GM21786 (cell line): ENCODE measurements at regions not wholly inside any gene's neighbourhood (a gene's known extent, or its start where the extent isn't known, plus 50 kb on each side); places are given as distances from the start of the nearest gene placed in this dataset.
"Not testable (repeated sequence)": the region's sequence is repeated elsewhere in the genome, so short reads cannot be mapped to it uniquely, and the experiment has no call there.

ENCODE experiments used
- ATAC-seq: cut with Tn5 transposase; IDR thresholded peaks from one replicate; pipeline ENCODE4 v1.9.1; 2021; ENCODE audit not compliant: unreplicated experiment

- ATAC-seq, result no peak
Measured at GRCh38 chr10:18866852-18867251, 181.7 kb upstream of the MALRD1 start.

GRCh38 chr10:18868919-18869318 lies 179.7 kb upstream of the MALRD1 start:
- ATAC-seq, result no peak

- ATAC-seq, result no peak
Measured at GRCh38 chr10:18875477-18875876, 173.1 kb upstream of the MALRD1 start.

GRCh38 chr10:18879284-18879683 lies 169.3 kb upstream of the MALRD1 start:
- ATAC-seq, result no peak

- no peak for ATAC-seq
Measured at GRCh38 chr10:18880530-18880929, 168.1 kb upstream of the MALRD1 start.

GRCh38 chr10:18886102-18886501 lies 162.5 kb upstream of the MALRD1 start:
- no peak for ATAC-seq

- no peak for ATAC-seq
Measured at GRCh38 chr10:18906636-18907035, 142.0 kb upstream of the MALRD1 start.

- not testable (repeated sequence) for ATAC-seq
Measured at GRCh38 chr10:18917431-18917830, 131.2 kb upstream of the MALRD1 start.

GRCh38 chr10:18918532-18918931 lies 130.1 kb upstream of the MALRD1 start:
- no peak for ATAC-seq

GRCh38 chr10:18949391-18949790 lies 99.2 kb upstream of the MALRD1 start:
- ATAC-seq, result no peak

GRCh38 chr10:18951072-18951823 lies 97.4 kb upstream of the MALRD1 start:
- ATAC-seq, result not testable (repeated sequence)

- no peak for ATAC-seq
Measured at GRCh38 chr10:18955061-18955460, 93.5 kb upstream of the MALRD1 start.

- no peak for ATAC-seq
Measured at GRCh38 chr10:18959369-18959768, 89.2 kb upstream of the MALRD1 start.

GRCh38 chr10:18960466-18961079 lies 88.0 kb upstream of the MALRD1 start:
- ATAC-seq, result no peak

- ATAC-seq, result no peak
Measured at GRCh38 chr10:18968159-18968558, 80.4 kb upstream of the MALRD1 start.

- no peak for ATAC-seq
Measured at GRCh38 chr10:18976696-18977251, 71.8 kb upstream of the MALRD1 start.

GRCh38 chr10:18980089-18980629 lies 68.4 kb upstream of the MALRD1 start:
- ATAC-seq, result no peak

- ATAC-seq, result no peak
Measured at GRCh38 chr10:18984531-18984930, 64.1 kb upstream of the MALRD1 start.

GRCh38 chr10:18988338-18988737 lies 60.3 kb upstream of the MALRD1 start:
- ATAC-seq, result no peak
